Spleen (tissue), 7 donors: ENCODE measurements at regions not wholly inside any gene's neighbourhood (a gene's known extent, or its start where the extent isn't known, plus 50 kb on each side); places are given as distances from the start of the nearest gene placed in this dataset.

Experiments
- CTCF ChIP-seq, 11 experiments: fragments of 200-600 bp in 7 of 11; fragments of 450-650 bp in 4 of 11; sonication (generic) in 4 of 11; IDR thresholded peaks in 8 of 11; conservative IDR thresholded peaks in 3 of 11; 1 replicate in 7 of 11; 2 replicates in 4 of 11; pipeline versions ENCODE4 v1.4.0 to v1.8.0; 2016 to 2021; ENCODE audit warnings: antibody characterized with exemption in 11 of 11, inconsistent platforms in 4 of 11, mild to moderate bottlenecking in 1 of 11
- POLR2A ChIP-seq, 3 donors: fragments of 450-650 bp; IDR thresholded peaks; one replicate each; pipeline ENCODE4 v1.5.1; 2017; ENCODE audit warnings: antibody characterized with exemption in 3 of 3, mild to moderate bottlenecking in 1 of 3
- donor health status: DM: no; HTN: no; CAD: no; lungs with moderate emphysema.
- donor health status: DM: no; HTN: no; CAD: no.
- donor health status: DM: no; HTN: no; CAD: no.

GRCh38 chr9:107389617-107390071 lies 99.9 kb downstream of the KLF4 start:
- TF ChIP-seq POLR2A (IDR thresholded peaks at IDR 0.05) (no peak), CTCF (IDR thresholded peaks at IDR 0.05 in 8 of 11, conservative IDR thresholded peaks at IDR 0.05 in 3 of 11) (no peak)
